Effector memory CD4-positive, alpha-beta T cell (primary cell): ENCODE measurements at regions not wholly inside any gene's neighbourhood (a gene's known extent, or its start where the extent isn't known, plus 50 kb on each side); places are given as distances from the start of the nearest gene placed in this dataset.
"Not testable (repeated sequence)": the region's sequence is repeated elsewhere in the genome, so short reads cannot be mapped to it uniquely, and the experiment has no call there.

Experiments
- DNase-seq, 3 donors: peaks; one replicate each; pipeline ENCODE4 v3.0.0-alpha.2; 2020
- H3K27ac ChIP-seq: 2 replicates; pipeline ENCODE4 v1.7.0; 2013; ENCODE audit warnings: mild to moderate bottlenecking, low read length, moderate library complexity; ENCODE audit not compliant: insufficient read depth, poor library complexity, severe bottlenecking
- H3K27me3 ChIP-seq: replicated peaks from 2 replicates; pipeline ENCODE4 v1.7.0; 2013; ENCODE audit warnings: mild to moderate bottlenecking, low read length; ENCODE audit not compliant: insufficient read depth, control insufficient read depth, poor library complexity, severe bottlenecking
- H3K36me3 ChIP-seq: 2 replicates; pipeline ENCODE4 v1.7.0; 2013; ENCODE audit warnings: mild to moderate bottlenecking, low read length, moderate library complexity; ENCODE audit not compliant: control insufficient read depth, insufficient read depth
- H3K4me1 ChIP-seq: 2 replicates; pipeline ENCODE4 v1.7.0; 2013; ENCODE audit warnings: low read length, mild to moderate bottlenecking; ENCODE audit not compliant: control insufficient read depth, insufficient read depth, poor library complexity, severe bottlenecking
- H3K4me3 ChIP-seq: 2 replicates; pipeline ENCODE4 v1.7.0; 2013; ENCODE audit warnings: low read length, low read depth, mild to moderate bottlenecking; ENCODE audit not compliant: insufficient read depth, poor library complexity, severe bottlenecking
- H3K9me3 ChIP-seq: 2 replicates; pipeline ENCODE4 v1.7.0; 2013; ENCODE audit warnings: mild to moderate bottlenecking, low read length, moderate library complexity; ENCODE audit not compliant: control insufficient read depth

GRCh38 chr5:163316374-163316773, 121.0 kb upstream of the CCNG1 start:
- H3K4me1 ChIP-seq, H3K27ac ChIP-seq, DNase-seq, H3K27me3 ChIP-seq, H3K4me3 ChIP-seq, H3K9me3 ChIP-seq, H3K36me3 ChIP-seq: not testable (repeated sequence)

- Histone ChIP-seq H3K27ac (no peak overlapping the region), H3K4me1 (no peaks in the 10 kb centered on the region), H3K4me3 (no peak overlapping the region), H3K27me3 (no peaks in the 10 kb centered on the region), H3K36me3 (no peaks in the 10 kb centered on the region), H3K9me3 (no peaks in the 10 kb centered on the region)
- no peak for DNase-seq
Measured at GRCh38 chr5:163318707-163319106, 118.7 kb upstream of the CCNG1 start.

DNA sequence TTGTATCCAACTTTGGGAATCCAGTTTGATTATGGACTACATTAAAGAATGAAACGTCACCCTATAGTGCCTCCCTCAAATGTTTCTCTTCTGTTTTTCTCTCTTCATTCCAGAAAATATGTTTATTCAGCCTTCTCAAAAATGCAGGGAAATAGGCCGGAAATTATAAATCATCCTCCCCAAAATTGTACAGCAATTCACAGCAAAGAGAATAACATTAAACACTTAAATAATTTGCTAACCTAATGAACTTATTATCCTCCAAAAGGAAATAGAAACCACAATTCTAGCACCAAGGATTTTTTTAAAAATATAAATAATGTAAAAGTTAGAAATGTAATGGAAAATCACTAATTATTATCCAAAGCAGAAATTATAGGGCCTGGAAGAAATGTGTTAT, 115.9 kb upstream of the CCNG1 start:
- no peak for DNase-seq
- H3K9me3 ChIP-seq = no peaks in the 10 kb centered on the region
- H3K4me3 ChIP-seq = no peak overlapping the region
- H3K27ac ChIP-seq = no peak overlapping the region
- H3K4me1 ChIP-seq = no peaks in the 10 kb centered on the region
- no peaks in the 10 kb centered on the region for H3K36me3 ChIP-seq
- no peaks in the 10 kb centered on the region for H3K27me3 ChIP-seq

GRCh38 chr5:163330723-163331668, 106.4 kb upstream of the CCNG1 start:
- H3K9me3 ChIP-seq = no peaks in the 10 kb centered on the region
- DNase-seq = no peak
- no peaks in the 10 kb centered on the region for H3K4me1 ChIP-seq
- H3K27ac ChIP-seq = no peak overlapping the region
- H3K4me3 ChIP-seq = no peak overlapping the region
- no peaks in the 10 kb centered on the region for H3K27me3 ChIP-seq
- H3K36me3 ChIP-seq = no peaks in the 10 kb centered on the region

DNA sequence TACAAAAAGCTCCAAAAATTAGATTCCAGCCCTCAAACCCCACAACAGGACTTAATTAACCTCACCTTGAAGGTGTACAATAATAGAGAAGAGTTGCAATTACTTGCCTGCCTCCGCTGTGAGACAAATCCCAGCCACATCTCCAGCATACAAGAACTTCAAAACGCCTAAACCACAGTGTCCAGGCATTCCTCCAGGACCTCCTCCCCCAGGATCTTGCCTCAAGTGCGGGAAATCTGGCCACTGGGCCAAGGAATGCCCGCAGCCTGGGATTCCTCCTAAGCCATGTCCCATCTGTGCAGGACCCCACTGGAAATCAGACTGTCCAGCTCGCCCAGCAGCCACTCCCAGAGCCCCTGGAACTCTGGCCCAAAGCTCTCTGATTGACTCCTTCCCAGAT, 101.3 kb upstream of the CCNG1 start:
- not testable (repeated sequence) for H3K27ac ChIP-seq, H3K4me3 ChIP-seq, H3K27me3 ChIP-seq, H3K4me1 ChIP-seq, H3K36me3 ChIP-seq, H3K9me3 ChIP-seq, DNase-seq

DNA sequence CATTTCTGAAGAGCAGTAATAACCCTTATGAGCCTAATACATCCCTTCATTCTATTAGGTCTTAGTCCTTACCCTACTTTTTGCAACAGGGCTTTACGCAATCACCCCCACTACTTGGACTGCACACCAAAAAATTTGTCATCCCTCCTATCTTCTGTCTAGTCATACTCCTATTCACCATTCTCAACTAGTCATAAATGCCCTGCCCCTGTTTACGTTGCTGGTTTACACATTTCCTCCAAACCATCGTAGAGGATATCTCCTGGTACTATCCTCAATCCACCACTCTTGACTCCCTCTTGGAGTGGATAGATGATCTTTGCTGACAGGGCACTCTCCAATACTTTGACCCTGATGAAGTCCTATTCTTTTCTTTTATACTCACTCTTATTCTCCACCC, 98.2 kb upstream of the CCNG1 start:
- H3K4me1 ChIP-seq = no peaks in the 10 kb centered on the region
- H3K27me3 ChIP-seq = no peaks in the 10 kb centered on the region
- no peak for DNase-seq
- H3K9me3 ChIP-seq = no peaks in the 10 kb centered on the region
- H3K27ac ChIP-seq = no peak overlapping the region
- no peaks in the 10 kb centered on the region for H3K36me3 ChIP-seq
- H3K4me3 ChIP-seq = no peak overlapping the region

DNA sequence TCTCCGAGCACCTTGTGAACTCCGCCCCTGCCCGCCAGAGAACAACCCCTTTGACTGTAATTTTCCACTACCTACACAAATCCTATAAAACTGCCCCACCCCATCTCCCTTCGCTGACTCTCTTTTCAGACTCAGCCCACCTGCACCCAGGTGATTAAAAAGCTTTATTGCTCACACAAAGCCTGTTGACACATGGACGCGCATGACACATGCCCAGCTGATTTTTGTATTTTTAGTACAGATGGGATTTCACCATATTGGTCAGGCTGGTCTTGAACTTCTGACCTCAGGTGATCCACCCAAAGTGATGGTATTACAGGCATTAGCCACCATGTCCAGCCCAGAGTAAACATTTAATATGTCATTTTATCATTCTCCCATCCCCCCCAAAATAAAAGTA, 97.0 kb upstream of the CCNG1 start:
- not testable (repeated sequence) for H3K27ac ChIP-seq, H3K4me1 ChIP-seq, H3K36me3 ChIP-seq, DNase-seq, H3K9me3 ChIP-seq, H3K27me3 ChIP-seq, H3K4me3 ChIP-seq

- H3K4me3 ChIP-seq = no peak overlapping the region
- H3K9me3 ChIP-seq = no peaks in the 10 kb centered on the region
- H3K27me3 ChIP-seq = no peaks in the 10 kb centered on the region
- no peak for DNase-seq
- no peak overlapping the region for H3K27ac ChIP-seq
- H3K4me1 ChIP-seq = no peaks in the 10 kb centered on the region
- no peaks in the 10 kb centered on the region for H3K36me3 ChIP-seq
Measured at GRCh38 chr5:163342306-163342705, 95.1 kb upstream of the CCNG1 start.

DNA sequence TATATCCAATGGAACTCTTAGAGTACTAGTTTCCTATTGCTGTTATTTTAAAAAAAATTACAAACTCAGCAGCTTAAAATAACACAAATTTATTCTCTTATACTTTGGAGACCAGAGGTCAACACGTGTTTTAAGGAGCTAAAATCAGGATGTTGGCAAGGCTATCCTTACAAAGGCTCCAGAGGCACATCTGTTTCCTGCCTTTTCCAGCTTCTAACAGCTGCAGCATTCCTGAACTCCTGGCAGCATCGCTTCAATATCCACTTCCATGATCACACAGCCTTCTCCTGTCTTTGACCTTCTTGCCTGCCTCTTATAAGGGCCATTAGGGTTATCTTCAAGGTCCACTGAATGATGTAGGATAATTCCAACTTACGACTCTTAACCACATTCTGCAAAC, 92.2 kb upstream of the CCNG1 start:
- H3K36me3 ChIP-seq = no peaks in the 10 kb centered on the region
- DNase-seq = no peak
- no peaks in the 10 kb centered on the region for H3K4me1 ChIP-seq
- H3K27me3 ChIP-seq = no peaks in the 10 kb centered on the region
- H3K9me3 ChIP-seq = no peaks in the 10 kb centered on the region
- H3K4me3 ChIP-seq = no peak overlapping the region
- H3K27ac ChIP-seq = no peak overlapping the region

- Histone ChIP-seq H3K27ac (no peak overlapping the region), H3K4me1 (no peaks in the 10 kb centered on the region), H3K4me3 (no peak overlapping the region), H3K36me3 (no peaks in the 10 kb centered on the region), H3K27me3 (no peaks in the 10 kb centered on the region), H3K9me3 (no peaks in the 10 kb centered on the region)
- peak in 2 of 3 donors; percentile 8 to 31 for DNase-seq
Measured at GRCh38 chr5:163347671-163348070, 89.7 kb upstream of the CCNG1 start.
